Erythroblast (primary cell): ENCODE measurements at regions not wholly inside any gene's neighbourhood (a gene's known extent, or its start where the extent isn't known, plus 50 kb on each side); places are given as distances from the start of the nearest gene placed in this dataset.
"Not testable (repeated sequence)": the region's sequence is repeated elsewhere in the genome, so short reads cannot be mapped to it uniquely, and the experiment has no call there.

ENCODE experiments used
- DNase-seq, 2 experiments: peaks; one replicate each; lab custom pipeline; 2025; lab: John Stamatoyannopoulos, UW
- GATA1 ChIP-seq: IDR thresholded peaks from 2 replicates; pipeline ENCODE4 v1.6.1; 2011; ENCODE audit warnings: low read depth, mild to moderate bottlenecking, control low read depth, low read length, moderate library complexity
- POLR2A ChIP-seq: IDR thresholded peaks from 2 replicates; pipeline ENCODE4 v1.6.1; 2011; ENCODE audit warnings: mild to moderate bottlenecking, low read length

GRCh38 chr3:124351430-124352148 is 359.7 kb upstream of the ROPN1 start:
- DNase-seq: peak; percentile 53 to 59
- TF ChIP-seq GATA1: no peak
- no peak for TF ChIP-seq POLR2A

GRCh38 chr3:124352149-124352539 is 360.2 kb upstream of the ROPN1 start:
- no peak for DNase-seq
- no peak for TF ChIP-seq POLR2A
- TF ChIP-seq GATA1: no peak

- DNase-seq: no peak
- no peak for TF ChIP-seq GATA1
- TF ChIP-seq POLR2A: no peak
Observed at GRCh38 chr3:124353691-124354090, 361.8 kb upstream of the ROPN1 start.

GRCh38 chr3:124354150-124354549 is 362.2 kb upstream of the ROPN1 start:
- TF ChIP-seq GATA1: no peak
- no peak for TF ChIP-seq POLR2A
- DNase-seq: no peak

- no peak for TF ChIP-seq POLR2A
- TF ChIP-seq GATA1: no peak
Observed at GRCh38 chr3:124358156-124358555, 366.2 kb upstream of the ROPN1 start.

GRCh38 chr3:124360155-124360554 is 368.2 kb upstream of the ROPN1 start:
- no peak for TF ChIP-seq POLR2A
- TF ChIP-seq GATA1: no peak
- DNase-seq: no peak

More at GRCh38 chr3:124358156-124358555, 366.2 kb upstream of the ROPN1 start:
- no peak for DNase-seq

GRCh38 chr3:124360563-124360962 is 368.6 kb upstream of the ROPN1 start:
- DNase-seq: no peak
- TF ChIP-seq GATA1: no peak
- no peak for TF ChIP-seq POLR2A

- DNase-seq: no peak
- TF ChIP-seq GATA1: no peak
- no peak for TF ChIP-seq POLR2A
Observed at GRCh38 chr3:124361566-124361965, 368.7 kb upstream of the UMPS start.

GRCh38 chr3:124362455-124362854 is 367.8 kb upstream of the UMPS start:
- TF ChIP-seq GATA1: no peak
- DNase-seq: no peak

- TF ChIP-seq GATA1: no peak
- no peak for TF ChIP-seq POLR2A
- no peak for DNase-seq
Observed at GRCh38 chr3:124363476-124363875, 366.8 kb upstream of the UMPS start.

GRCh38 chr3:124364317-124365020 is 365.8 kb upstream of the UMPS start:
- DNase-seq: no peak
- TF ChIP-seq GATA1 (no peak), POLR2A (no peak)

- not testable (repeated sequence) for DNase-seq
Observed at GRCh38 chr3:124366655-124367054, 363.6 kb upstream of the UMPS start.

- TF ChIP-seq POLR2A (no peak), GATA1 (no peak)
- no peak for DNase-seq
Observed at GRCh38 chr3:124372775-124373174, 357.5 kb upstream of the UMPS start.

GRCh38 chr3:124373524-124373923 is 356.7 kb upstream of the UMPS start:
- TF ChIP-seq GATA1 (no peak), POLR2A (no peak)
- DNase-seq: no peak

GRCh38 chr3:124374583-124374982 is 355.7 kb upstream of the UMPS start:
- no peak for TF ChIP-seq GATA1
- no peak for TF ChIP-seq POLR2A
- no peak for DNase-seq
